ENCODE measurements at regions not wholly inside any gene's neighbourhood (a gene's known extent, or its start where the extent isn't known, plus 50 kb on each side); places are given as distances from the start of the nearest gene placed in this dataset.

GRCh38 chr1:25109531-25109951 is 122.8 kb downstream of the SYF2 start:
- DNase-seq = no peak
- no peak for ATAC-seq
- intact Hi-C loops (cut with DNase I, micrococcal nuclease) = no loop called here

- intact Hi-C loops (cut with DNase I, micrococcal nuclease) = no loop called here
- ATAC-seq = no peak
Observed at GRCh38 chr1:25107643-25108010, 124.7 kb downstream of the SYF2 start.

GRCh38 chr1:25106976-25107642 is 125.2 kb downstream of the SYF2 start:
- intact Hi-C loops (cut with DNase I, micrococcal nuclease) = no loop called here
- DNase-seq = peak; percentile 31 to 33
- ATAC-seq = peak; percentile 98

More at GRCh38 chr1:25107643-25108010, 124.7 kb downstream of the SYF2 start:
- no peak for DNase-seq

- no peak for ATAC-seq
- no peak for DNase-seq
- intact Hi-C loops (cut with DNase I, micrococcal nuclease) = no loop called here
Observed at GRCh38 chr1:25106352-25106751, 126.0 kb downstream of the SYF2 start.

DNA sequence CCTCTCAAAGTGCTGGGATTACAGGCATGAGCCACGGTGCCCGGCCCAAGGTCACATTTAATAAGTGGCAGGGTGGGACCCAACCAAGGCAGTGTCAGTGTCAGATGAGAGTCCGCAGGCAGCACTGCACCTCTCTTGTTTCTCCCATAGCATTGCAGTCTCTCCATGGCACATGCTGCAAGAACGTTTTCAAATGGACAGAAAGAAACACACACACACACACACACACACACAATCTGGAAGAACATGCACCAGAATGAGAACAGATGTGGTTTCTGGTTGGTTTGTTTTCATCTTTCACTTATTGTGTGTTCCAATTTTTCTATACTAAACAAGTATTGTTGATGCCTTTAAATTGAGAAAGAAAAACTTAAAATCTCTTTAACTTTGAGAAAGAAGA is 126.5 kb downstream of the SYF2 start:
- intact Hi-C loops (cut with DNase I, micrococcal nuclease) = no loop called here
- no peak for ATAC-seq
- DNase-seq = no peak

DNA sequence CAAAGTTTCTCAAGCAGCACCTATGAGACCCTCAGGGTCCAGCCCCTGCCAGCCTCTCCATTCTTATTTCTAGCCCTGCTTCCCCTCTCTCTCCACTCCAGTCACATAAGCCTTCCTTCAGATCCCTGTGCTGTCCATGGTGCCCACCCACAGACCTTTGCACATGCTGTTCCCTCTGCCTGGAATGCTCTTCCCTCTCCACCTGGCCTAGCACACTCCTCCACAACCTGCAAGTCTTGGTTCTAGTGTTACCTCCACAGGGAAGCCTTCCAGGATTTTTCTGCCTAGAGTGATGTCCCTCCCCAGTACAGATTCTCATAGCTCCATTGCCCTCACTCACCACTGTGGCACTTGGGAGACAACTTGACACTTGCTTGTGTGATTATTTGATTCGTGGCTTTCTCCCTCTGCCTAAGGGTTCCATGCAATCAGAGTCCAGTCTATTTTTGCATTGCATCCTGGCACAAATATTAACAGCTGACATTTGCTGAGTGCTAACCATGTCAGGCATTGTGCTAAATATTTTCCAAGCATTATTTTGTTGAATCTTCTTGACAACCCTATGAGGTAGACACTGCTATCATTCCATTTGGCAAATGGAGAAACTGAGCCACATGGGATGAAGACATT is 127.3 kb downstream of the SYF2 start:
- ATAC-seq (no peak), DNase-seq (no peak)
- intact Hi-C loops (cut with DNase I, micrococcal nuclease) = no loop called here

GRCh38 chr1:25103164-25103795 is 129.0 kb downstream of the SYF2 start:
- intact Hi-C loops (cut with DNase I, micrococcal nuclease) = no loop called here
- no peak for DNase-seq
- no peak for ATAC-seq

- ATAC-seq (no peak), DNase-seq (no peak)
- intact Hi-C loops (cut with DNase I, micrococcal nuclease) = no loop called here
Observed at GRCh38 chr1:25100151-25100833, 132.0 kb downstream of the SYF2 start.

DNA sequence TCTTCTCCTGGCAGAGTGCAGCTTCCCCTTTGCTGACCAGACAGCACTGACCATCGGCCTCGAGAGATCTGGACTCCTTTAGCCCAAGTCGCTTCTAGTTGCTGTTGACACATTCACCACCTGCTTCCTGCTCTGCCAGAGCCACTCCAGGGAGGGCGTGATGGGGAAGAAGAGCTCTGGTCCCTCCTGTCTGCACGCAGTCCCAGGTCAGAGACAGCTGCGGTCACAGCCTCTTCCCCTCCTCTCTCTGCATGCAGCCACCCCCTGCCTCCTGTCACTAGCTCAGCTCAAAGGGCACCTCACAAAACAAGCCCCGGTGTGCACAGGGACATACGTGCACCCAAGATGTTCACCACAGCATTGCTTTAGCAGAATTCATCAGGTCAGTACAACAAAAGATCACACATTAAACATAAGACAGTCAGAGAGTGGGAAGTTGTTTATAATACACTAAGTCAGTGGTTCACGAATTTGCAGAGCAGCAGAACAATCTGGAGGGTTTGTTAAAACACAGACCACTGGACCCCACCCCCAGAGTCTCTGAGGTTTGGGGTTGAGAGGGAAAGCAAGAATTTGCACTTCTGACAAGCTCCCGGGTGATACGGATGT is 132.9 kb downstream of the SYF2 start:
- DNase-seq = peak; percentile 19 to 31
- ATAC-seq = peak; percentile 32
- intact Hi-C loops (cut with DNase I, micrococcal nuclease) = no loop called here

DNA sequence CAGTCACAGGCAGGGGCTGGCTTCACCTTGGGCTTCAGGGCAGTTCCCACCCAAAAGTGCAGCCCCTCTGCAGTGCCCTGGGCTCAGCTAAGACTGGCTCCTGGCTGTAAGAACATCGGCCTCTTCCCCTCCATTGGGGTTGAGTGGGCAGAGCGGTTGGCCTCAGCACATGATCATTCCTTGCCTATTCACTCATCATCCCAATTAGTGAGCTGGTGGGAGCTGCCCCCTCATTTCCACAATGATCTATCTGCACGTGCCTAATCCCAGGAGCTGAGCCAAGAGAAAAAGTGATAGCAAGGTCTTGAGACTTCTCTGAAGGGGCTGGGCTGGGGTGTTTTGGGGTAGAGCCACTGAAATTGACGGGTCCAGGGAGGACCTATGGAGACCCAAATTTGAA is 133.6 kb downstream of the SYF2 start:
- ATAC-seq (no peak), DNase-seq (no peak)
- intact Hi-C loops (cut with DNase I, micrococcal nuclease) = no loop called here

- intact Hi-C loops (cut with DNase I, micrococcal nuclease) = no loop called here
- DNase-seq = no peak
- no peak for ATAC-seq
Observed at GRCh38 chr1:25096307-25097150, 135.8 kb downstream of the SYF2 start.

GRCh38 chr1:25095635-25096200 is 136.6 kb downstream of the SYF2 start:
- ATAC-seq (no peak), DNase-seq (no peak)
- intact Hi-C loops (cut with DNase I, micrococcal nuclease) = no loop called here

DNA sequence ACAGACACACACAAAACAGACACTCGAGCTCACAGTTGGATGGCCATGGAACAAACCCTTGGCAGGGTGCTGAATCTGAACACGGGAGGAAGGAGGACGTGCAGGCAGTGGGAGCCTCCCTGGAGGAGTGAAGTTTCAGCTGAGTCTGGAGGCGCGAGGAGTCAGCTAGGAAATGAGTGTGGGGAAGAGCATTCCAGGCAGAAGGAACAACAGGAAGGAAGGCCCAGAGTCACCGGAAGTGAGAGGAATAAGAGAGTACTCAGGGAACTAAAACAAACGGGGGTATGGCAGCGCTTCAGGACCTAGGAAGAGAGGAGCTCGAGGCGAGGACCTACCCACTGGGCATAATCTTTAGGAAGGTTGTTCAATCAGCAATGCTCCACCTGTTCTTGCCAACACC is 137.3 kb downstream of the SYF2 start:
- intact Hi-C loops (cut with DNase I, micrococcal nuclease) = no loop called here
- DNase-seq (no peak), ATAC-seq (no peak)

GRCh38 chr1:25094229-25094628 is 138.1 kb downstream of the SYF2 start:
- intact Hi-C loops (cut with DNase I, micrococcal nuclease) = no loop called here
- ATAC-seq = no peak
- no peak for DNase-seq

- intact Hi-C loops (cut with DNase I, micrococcal nuclease) = no loop called here
- ATAC-seq (no peak), DNase-seq (no peak)
Observed at GRCh38 chr1:25091658-25092057, 140.6 kb downstream of the SYF2 start.

DNA sequence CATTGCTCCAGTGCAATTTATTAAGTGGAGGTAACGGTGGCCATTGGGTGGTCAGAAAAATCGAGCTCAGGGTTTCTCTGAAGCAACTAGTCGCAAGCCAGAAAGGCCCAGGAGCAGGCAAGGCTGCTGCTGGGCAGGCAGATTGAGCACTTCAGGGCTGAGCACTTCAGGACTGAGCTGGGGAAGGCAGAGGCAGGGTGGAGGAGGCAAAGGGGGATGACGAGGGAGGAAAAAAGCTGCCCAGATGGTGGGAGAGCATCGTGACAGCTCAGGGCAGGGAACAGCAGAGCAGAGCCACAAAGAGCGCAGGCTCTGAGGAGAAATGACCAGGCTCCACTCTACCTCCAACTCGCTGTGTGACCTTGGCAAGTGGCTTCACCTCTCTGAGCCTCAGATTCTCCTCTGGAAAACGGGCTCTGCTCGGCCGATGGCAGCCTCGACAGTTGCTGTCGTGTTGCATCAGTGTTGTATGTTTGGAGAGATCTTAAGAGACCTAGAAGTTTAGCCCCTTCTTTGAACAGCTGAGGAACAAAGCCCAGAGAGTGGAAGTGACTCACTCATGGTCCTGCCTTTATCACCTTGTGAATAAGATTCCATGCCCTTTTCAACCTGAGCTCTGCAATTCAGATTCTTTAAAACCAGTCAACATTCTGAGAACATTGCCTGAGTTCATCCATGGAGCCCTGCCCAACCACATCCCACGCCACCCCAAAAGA is 141.4 kb downstream of the SYF2 start:
- intact Hi-C loops (cut with DNase I, micrococcal nuclease) = no loop called here
- no peak for DNase-seq
- ATAC-seq = no peak

GRCh38 chr1:25089772-25090171 is 142.5 kb downstream of the SYF2 start:
- ATAC-seq (no peak), DNase-seq (no peak)
- intact Hi-C loops (cut with DNase I, micrococcal nuclease) = no loop called here

DNA sequence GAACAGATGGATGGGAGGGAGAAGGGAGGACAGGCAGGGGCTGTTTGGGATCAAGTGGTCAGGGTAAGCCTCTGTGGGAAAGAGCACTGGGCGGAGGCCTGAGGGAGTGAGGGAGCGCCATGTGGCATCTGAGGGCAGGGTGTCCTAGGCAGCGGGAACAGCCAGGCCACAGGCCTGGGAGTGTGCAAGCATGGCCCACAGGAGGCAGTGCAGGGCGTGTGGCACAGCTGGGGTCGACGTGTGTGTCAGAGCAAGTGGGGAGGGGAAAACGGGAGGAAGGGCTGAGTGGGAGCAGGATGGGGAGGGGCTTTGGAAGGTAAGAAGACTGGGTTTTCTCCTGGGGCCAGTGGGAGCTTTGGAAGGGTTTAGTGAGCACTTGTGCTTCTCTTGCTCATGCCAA is 143.4 kb downstream of the SYF2 start:
- intact Hi-C loops (cut with DNase I, micrococcal nuclease) = no loop called here
- no peak for DNase-seq
- ATAC-seq = no peak
